SK-N-SH (cell line): ENCODE measurements at regions not wholly inside any gene's neighbourhood (a gene's known extent, or its start where the extent isn't known, plus 50 kb on each side); places are given as distances from the start of the nearest gene placed in this dataset.

Source experiments
- CTCF ChIA-PET: fragments of 300-600, 350-600 bp; formaldehyde crosslinking; extraction: SDS; loops from one replicate; lab custom pipeline; 2021; lab: Yijun Ruan, JAX
- POLR2A ChIA-PET: fragments of 350-600 bp; sonication (Branson Sonifier 250); formaldehyde crosslinking; extraction: SDS; loops from one replicate; lab custom pipeline; 2020; ENCODE audit warnings: antibody characterized with exemption, inconsistent platforms; lab: Yijun Ruan, JAX
- DNase-seq: peaks from one replicate; pipeline ENCODE4 v3.0.0; 2012
- H2AFZ ChIP-seq: fragments of 200-600 bp; sonication (generic); 2 replicates; pipeline ENCODE4 v1.8.1; 2016; ENCODE audit warnings: antibody characterized with exemption, mild to moderate bottlenecking, low read depth
- H3F3A ChIP-seq: fragments of 200-600 bp; sonication (generic); replicated peaks from 2 replicates; pipeline ENCODE3; 2016; ENCODE audit warnings: antibody characterized with exemption, mild to moderate bottlenecking; ENCODE audit not compliant: insufficient read depth
- H3K27ac ChIP-seq, 2 experiments: fragments of 200-500 bp in 1 of 2; fragments of 200-600 bp in 1 of 2; sonication (Bioruptor generic) in 1 of 2; sonication (generic), shearing (Covaris generic) in 1 of 2; 2 replicates each; pipeline versions ENCODE4 v1.5.1 to v1.6.1; 2014 to 2016; ENCODE audit warnings: low read depth in 2 of 2, inconsistent platforms in 1 of 2, low read length in 1 of 2, mild to moderate bottlenecking in 1 of 2, mixed read lengths in 1 of 2
- H3K27me3 ChIP-seq: fragments of 200-600 bp; sonication (generic), shearing (Covaris generic); 2 replicates; pipeline ENCODE4 v1.6.1; 2016; ENCODE audit warnings: mixed run types; ENCODE audit not compliant: insufficient read depth
- H3K36me3 ChIP-seq, 2 experiments: fragments of 200-500 bp in 1 of 2; fragments of 200-600 bp in 1 of 2; sonication (Bioruptor generic) in 1 of 2; sonication (generic) in 1 of 2; replicated peaks in 1 of 2; 2 replicates each; pipeline versions ENCODE3 to v1.5.1; 2014 to 2016; ENCODE audit warnings: low read length in 1 of 2, mild to moderate bottlenecking in 1 of 2; ENCODE audit not compliant: insufficient read depth in 2 of 2, control insufficient read depth in 1 of 2
- H3K4me1 ChIP-seq, 2 experiments: fragments of 200-500 bp in 1 of 2; fragments of 200-600 bp in 1 of 2; sonication (Bioruptor generic) in 1 of 2; sonication (generic), shearing (Covaris generic) in 1 of 2; 2 replicates each; pipeline versions ENCODE4 v1.5.1 to v1.6.1; 2014 to 2016; ENCODE audit warnings: low read depth in 1 of 2, low read length in 1 of 2, mixed run types in 1 of 2; ENCODE audit not compliant: insufficient read depth in 2 of 2, control insufficient read depth in 1 of 2
- H3K4me2 ChIP-seq: fragments of 200-600 bp; sonication (generic), shearing (Covaris generic); 2 replicates; pipeline ENCODE4 v1.6.1; 2017; ENCODE audit warnings: mixed run types
- H3K4me3 ChIP-seq, 2 experiments: fragments of 200-500 bp in 1 of 2; fragments of 200-600 bp in 1 of 2; sonication (Bioruptor generic) in 1 of 2; sonication (generic), shearing (Covaris generic) in 1 of 2; 2 replicates each; pipeline versions ENCODE4 v1.5.1 to v1.8.1; 2014 to 2016; ENCODE audit warnings: low read depth in 2 of 2, inconsistent platforms in 1 of 2, low read length in 1 of 2, mild to moderate bottlenecking in 1 of 2, mixed read lengths in 1 of 2, moderate library complexity in 1 of 2
- H3K79me2 ChIP-seq: fragments of 200-600 bp; sonication (generic); 2 replicates; pipeline ENCODE4 v1.8.1; 2017; ENCODE audit warnings: mild to moderate bottlenecking; ENCODE audit not compliant: insufficient read depth
- H3K9ac ChIP-seq: fragments of 200-600 bp; sonication (generic); 2 replicates; pipeline ENCODE4 v1.6.1; 2017; ENCODE audit warnings: mixed run types
- H3K9me2 ChIP-seq: fragments of 200-600 bp; sonication (generic); 2 replicates; pipeline ENCODE4 v1.6.1; 2017; ENCODE audit warnings: mixed run types
- H3K9me3 ChIP-seq: fragments of 200-600 bp; sonication (generic); 2 replicates; pipeline ENCODE4 v1.6.1; 2017; ENCODE audit warnings: mixed run types, mild to moderate bottlenecking, moderate library complexity
- H4K20me1 ChIP-seq: fragments of 200-600 bp; sonication (generic); 2 replicates; pipeline ENCODE4 v1.6.1; 2017; ENCODE audit warnings: mild to moderate bottlenecking, mixed run types; ENCODE audit not compliant: insufficient read depth
- EZH2phosphoT487 ChIP-seq: fragments of 200-600 bp; sonication (generic); IDR thresholded peaks from 2 replicates; pipeline ENCODE4 v1.6.1; 2017; ENCODE audit warnings: low read depth, mixed run types, mild to moderate bottlenecking, antibody characterized with exemption, moderate library complexity, borderline replicate concordance
- GABPA ChIP-seq: IDR thresholded peaks from 2 replicates; pipeline ENCODE4 v1.4.0; 2012; ENCODE audit warnings: low read depth, mild to moderate bottlenecking
- MXI1 ChIP-seq: IDR thresholded peaks from 2 replicates; pipeline ENCODE4 v1.6.1; 2012; ENCODE audit warnings: mild to moderate bottlenecking, low read depth, low read length, improper control_type of control experiment
- NFIC ChIP-seq: IDR thresholded peaks from 2 replicates; pipeline ENCODE4 v1.4.0; 2012; ENCODE audit warnings: borderline replicate concordance
- NRF1 ChIP-seq: IDR thresholded peaks from 2 replicates; pipeline ENCODE4 v1.6.1; 2012; ENCODE audit warnings: low read depth, mild to moderate bottlenecking, low read length
- RXRA ChIP-seq: IDR thresholded peaks from 2 replicates; pipeline ENCODE4 v1.4.0; 2012; ENCODE audit warnings: low read depth, mild to moderate bottlenecking, borderline replicate concordance
- USF1 ChIP-seq: IDR thresholded peaks from 2 replicates; pipeline ENCODE4 v1.4.0; 2012; ENCODE audit warnings: low read depth, borderline replicate concordance
- YY1 ChIP-seq: IDR thresholded peaks from 2 replicates; pipeline ENCODE4 v1.4.0; 2012; ENCODE audit warnings: low read depth, mild to moderate bottlenecking
- WGBS: methylation state at CpG from one replicate; pipeline ENCODE4 v1.1.6; 2017; ENCODE audit warnings: low lambda C conversion rate; 5-methylcytosine and 5-hydroxymethylcytosine counted together
- TF ChIP-seq, protein P1 (sequence below): IDR thresholded peaks from 2 replicates; pipeline ENCODE4 v1.6.1; 2012; ENCODE audit warnings: mild to moderate bottlenecking, low read depth, low read length, moderate library complexity
- TF ChIP-seq, protein P2 (sequence below): IDR thresholded peaks from 2 replicates; pipeline ENCODE4; 2012

DNA sequence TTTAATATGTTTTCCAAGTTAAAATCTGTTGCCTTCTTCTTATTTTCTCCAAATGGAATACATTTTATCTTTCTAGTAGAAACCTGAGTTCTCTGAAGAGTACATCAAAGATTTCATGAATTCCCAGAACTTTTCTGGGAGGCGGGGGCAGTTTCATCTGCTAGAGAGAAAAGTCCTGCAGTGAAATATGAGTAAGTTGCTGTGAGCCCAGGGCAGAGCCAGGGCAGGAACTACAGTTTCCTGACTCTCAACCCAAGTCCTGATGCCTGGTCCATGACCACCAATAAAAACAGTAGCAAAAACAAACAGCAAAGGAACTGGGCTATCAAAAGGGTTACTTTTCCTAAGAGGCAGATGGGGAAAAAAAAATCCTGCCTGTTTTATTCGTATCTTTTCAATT is 239.4 kb upstream of the CTSO start:
- H3K4me1 ChIP-seq: no peaks in the 10 kb centered on the region; a peak in 1 of 4 replicates
- no peak overlapping the region for H2AFZ ChIP-seq
- no peaks in the 10 kb centered on the region for H4K20me1 ChIP-seq
- no peaks in the 10 kb centered on the region for H3K36me3 ChIP-seq
- ChIA-PET CTCF (no interaction called here), POLR2A (no interaction called here)
- peaks cover 26% of the 10 kb centered on the region; the same call in 1 of the 2 replicates for H3K27me3 ChIP-seq
- TF ChIP-seq MXI1: no peak
- H3K9me3 ChIP-seq: no peaks in the 10 kb centered on the region
- no peak overlapping the region for H3K4me2 ChIP-seq
- 3% methylated on average over 2 of the region's 2 CpGs for WGBS
- no peak overlapping the region for H3K4me3 ChIP-seq
- no peaks in the 10 kb centered on the region for H3F3A ChIP-seq
- no peak for DNase-seq
- H3K9ac ChIP-seq: no peak overlapping the region
- no peaks in the 10 kb centered on the region for H3K79me2 ChIP-seq
- no peaks in the 10 kb centered on the region for H3K9me2 ChIP-seq
- 0 out of 4 replicates have a peak overlapping the region, but pooled peaks of 1 of the 2 experiments have one; percentile 22 for H3K27ac ChIP-seq

DNA sequence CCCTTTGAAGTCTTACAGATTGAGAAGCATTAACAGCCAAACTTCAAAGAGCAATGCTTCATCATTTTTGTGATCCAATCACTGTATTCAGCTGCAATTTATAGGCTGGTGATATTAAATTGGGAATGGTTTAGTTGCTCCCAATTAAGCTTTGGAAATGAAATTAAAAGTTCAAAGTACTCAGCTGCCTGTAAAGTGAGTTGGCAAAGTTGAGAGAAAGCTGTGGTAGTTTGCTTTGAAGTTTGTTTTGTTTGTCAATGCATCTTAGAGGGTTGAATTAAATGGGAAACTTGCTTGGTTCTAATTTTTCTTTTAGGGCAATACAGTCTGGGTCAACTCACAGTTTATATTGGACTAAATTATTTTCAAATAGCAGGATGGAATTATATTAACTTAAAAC is 238.4 kb upstream of the CTSO start:
- Histone ChIP-seq H3K27me3 (peaks cover 18% of the 10 kb centered on the region; the same call in 1 of the 2 replicates), H3K79me2 (no peaks in the 10 kb centered on the region), H3K9ac (no peak overlapping the region)
- POLR2A ChIA-PET: no interaction called here
- no peak for TF ChIP-seq GABPA
- TF ChIP-seq NFIC: no peak
- TF ChIP-seq NRF1: no peak
- no peak for TF ChIP-seq EZH2phosphoT487
- TF ChIP-seq, protein P1, sequence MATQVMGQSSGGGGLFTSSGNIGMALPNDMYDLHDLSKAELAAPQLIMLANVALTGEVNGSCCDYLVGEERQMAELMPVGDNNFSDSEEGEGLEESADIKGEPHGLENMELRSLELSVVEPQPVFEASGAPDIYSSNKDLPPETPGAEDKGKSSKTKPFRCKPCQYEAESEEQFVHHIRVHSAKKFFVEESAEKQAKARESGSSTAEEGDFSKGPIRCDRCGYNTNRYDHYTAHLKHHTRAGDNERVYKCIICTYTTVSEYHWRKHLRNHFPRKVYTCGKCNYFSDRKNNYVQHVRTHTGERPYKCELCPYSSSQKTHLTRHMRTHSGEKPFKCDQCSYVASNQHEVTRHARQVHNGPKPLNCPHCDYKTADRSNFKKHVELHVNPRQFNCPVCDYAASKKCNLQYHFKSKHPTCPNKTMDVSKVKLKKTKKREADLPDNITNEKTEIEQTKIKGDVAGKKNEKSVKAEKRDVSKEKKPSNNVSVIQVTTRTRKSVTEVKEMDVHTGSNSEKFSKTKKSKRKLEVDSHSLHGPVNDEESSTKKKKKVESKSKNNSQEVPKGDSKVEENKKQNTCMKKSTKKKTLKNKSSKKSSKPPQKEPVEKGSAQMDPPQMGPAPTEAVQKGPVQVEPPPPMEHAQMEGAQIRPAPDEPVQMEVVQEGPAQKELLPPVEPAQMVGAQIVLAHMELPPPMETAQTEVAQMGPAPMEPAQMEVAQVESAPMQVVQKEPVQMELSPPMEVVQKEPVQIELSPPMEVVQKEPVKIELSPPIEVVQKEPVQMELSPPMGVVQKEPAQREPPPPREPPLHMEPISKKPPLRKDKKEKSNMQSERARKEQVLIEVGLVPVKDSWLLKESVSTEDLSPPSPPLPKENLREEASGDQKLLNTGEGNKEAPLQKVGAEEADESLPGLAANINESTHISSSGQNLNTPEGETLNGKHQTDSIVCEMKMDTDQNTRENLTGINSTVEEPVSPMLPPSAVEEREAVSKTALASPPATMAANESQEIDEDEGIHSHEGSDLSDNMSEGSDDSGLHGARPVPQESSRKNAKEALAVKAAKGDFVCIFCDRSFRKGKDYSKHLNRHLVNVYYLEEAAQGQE: no peak
- TF ChIP-seq, protein P2, sequence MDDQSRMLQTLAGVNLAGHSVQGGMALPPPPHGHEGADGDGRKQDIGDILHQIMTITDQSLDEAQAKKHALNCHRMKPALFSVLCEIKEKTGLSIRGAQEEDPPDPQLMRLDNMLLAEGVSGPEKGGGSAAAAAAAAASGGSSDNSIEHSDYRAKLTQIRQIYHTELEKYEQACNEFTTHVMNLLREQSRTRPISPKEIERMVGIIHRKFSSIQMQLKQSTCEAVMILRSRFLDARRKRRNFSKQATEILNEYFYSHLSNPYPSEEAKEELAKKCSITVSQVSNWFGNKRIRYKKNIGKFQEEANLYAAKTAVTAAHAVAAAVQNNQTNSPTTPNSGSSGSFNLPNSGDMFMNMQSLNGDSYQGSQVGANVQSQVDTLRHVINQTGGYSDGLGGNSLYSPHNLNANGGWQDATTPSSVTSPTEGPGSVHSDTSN: no peak
- TF ChIP-seq USF1: no peak
- no peak for TF ChIP-seq YY1
- TF ChIP-seq MXI1: no peak
- TF ChIP-seq RXRA: no peak
- TF ChIP-seq, all 33 proteins: peak for 0
- no peaks in the 10 kb centered on the region for H3F3A ChIP-seq
- no peak overlapping the region for H3K4me2 ChIP-seq
- no peak overlapping the region for H2AFZ ChIP-seq
- no peaks in the 10 kb centered on the region for H4K20me1 ChIP-seq
- H3K36me3 ChIP-seq: no peaks in the 10 kb centered on the region
- CTCF ChIA-PET: no interaction called here
- no peak for DNase-seq
- H3K9me3 ChIP-seq: no peaks in the 10 kb centered on the region
- no peak overlapping the region for H3K27ac ChIP-seq
- no peaks in the 10 kb centered on the region for H3K9me2 ChIP-seq
- no peak overlapping the region for H3K4me3 ChIP-seq
- H3K4me1 ChIP-seq: no peaks in the 10 kb centered on the region; a peak in 1 of 4 replicates
